Activated naive CD4-positive, alpha-beta T cell treated with anti-CD3 and anti-CD28 coated beads, Interleukin-2, amount 50 U/mL, for 72 hours (primary cell): ENCODE measurements at regions not wholly inside any gene's neighbourhood (a gene's known extent, or its start where the extent isn't known, plus 50 kb on each side); places are given as distances from the start of the nearest gene placed in this dataset.

Experiments used
- ATAC-seq, 2 donors: fragments of 150-1000 bp; cut with Tn5 transposase; 2 replicates each; pipeline ENCODE4 v1.10.0; 2021; ENCODE audit warnings: mild to moderate bottlenecking in 2 of 2, moderate library complexity in 2 of 2
- DNase-seq, 2 donors: peaks; one replicate each; pipeline ENCODE4 v3.0.0; 2021 to 2022; ENCODE audit warnings: low spot score in 2 of 2
- H3K27ac Mint-ChIP-seq, 2 donors: one replicate each; pipeline ENCODE4 v1.8.0; 2022; ENCODE audit warnings: mild to moderate bottlenecking in 2 of 2, mixed read lengths in 2 of 2
- H3K36me3 Mint-ChIP-seq, 2 donors: one replicate each; pipeline ENCODE4 v1.8.0; 2022; ENCODE audit warnings: mixed read lengths in 2 of 2
- H3K9me3 Mint-ChIP-seq, 2 donors: one replicate each; pipeline ENCODE4 v1.8.0; 2022; ENCODE audit warnings: mixed read lengths in 2 of 2

DNA sequence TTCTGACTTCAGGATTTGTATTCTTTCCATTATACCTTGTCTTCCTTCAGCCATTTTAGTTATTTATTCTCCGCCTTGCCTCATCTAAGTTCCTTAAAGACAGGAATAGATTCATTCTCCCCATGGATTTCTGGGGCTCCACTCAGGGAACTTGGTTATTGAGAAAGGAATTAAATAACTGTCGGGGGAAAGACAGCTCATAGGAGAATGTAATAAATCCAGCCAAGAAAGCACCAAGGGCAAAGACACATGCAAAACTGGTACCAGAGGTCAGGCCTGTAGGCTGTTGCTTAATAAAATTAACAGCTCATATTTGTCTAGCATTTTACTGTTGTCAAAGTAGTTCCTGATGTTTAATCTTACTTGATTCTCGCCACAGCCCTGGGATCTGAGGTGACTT, 357.2 kb downstream of the TMEM38B start:
- Mint-ChIP-seq H3K9me3 (peaks cover 11 to 15% of the 10 kb centered on the region in 2 donors), H3K36me3 (peaks cover 4 to 6% of the 10 kb centered on the region in 2 donors), H3K27ac (no peak overlapping the region)
- ATAC-seq (no peak), DNase-seq (no peak)

DNA sequence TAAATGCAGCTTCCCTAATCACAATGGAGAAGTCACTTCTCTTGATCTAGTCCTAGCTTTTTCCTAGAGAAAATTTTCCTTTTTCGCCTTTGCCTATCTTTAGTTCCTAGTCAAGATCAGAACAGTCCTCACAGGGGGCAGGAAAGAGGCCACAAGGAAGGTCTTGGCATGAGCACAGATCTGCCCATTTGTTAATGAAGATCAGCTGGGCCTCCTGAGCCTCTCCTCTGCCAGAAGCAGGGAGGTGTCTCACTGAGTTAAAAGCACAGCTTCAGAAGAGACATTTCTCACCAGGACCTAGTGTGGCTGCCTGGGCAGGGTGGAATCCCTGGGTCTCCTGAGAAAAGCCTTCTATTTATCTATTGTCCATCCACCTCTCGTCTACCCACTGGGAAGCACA, 357.8 kb downstream of the TMEM38B start:
- Mint-ChIP-seq H3K9me3 (peaks cover 9 to 11% of the 10 kb centered on the region in 2 donors), H3K36me3 (peaks cover 4 to 6% of the 10 kb centered on the region in 2 donors), H3K27ac (no peak overlapping the region)
- ATAC-seq (no peak), DNase-seq (no peak)

DNA sequence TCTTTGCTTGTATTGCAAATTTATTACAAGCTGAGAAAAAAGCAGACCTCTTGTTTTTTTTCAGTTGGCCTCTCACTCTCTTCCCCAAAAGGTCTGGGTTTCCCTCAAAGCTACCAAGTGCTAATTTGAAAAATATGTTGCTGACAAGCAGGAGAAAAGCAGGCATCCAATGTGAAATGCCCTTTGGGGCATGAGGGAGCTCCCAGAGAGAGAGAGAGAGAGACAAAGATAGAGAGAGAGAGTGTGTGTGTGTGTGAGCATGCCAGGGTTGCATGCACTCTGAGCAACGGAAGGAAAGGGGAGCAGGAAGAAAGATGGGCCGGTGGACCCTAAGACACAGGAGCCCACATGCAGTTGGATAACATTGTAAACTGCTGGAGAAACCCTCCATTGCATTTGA, 358.4 kb downstream of the TMEM38B start:
- Mint-ChIP-seq H3K9me3 (peaks cover 7 to 11% of the 10 kb centered on the region in 2 donors), H3K36me3 (peaks cover 4 to 6% of the 10 kb centered on the region in 2 donors), H3K27ac (no peak overlapping the region)
- ATAC-seq: no peak
- DNase-seq: no peak

DNA sequence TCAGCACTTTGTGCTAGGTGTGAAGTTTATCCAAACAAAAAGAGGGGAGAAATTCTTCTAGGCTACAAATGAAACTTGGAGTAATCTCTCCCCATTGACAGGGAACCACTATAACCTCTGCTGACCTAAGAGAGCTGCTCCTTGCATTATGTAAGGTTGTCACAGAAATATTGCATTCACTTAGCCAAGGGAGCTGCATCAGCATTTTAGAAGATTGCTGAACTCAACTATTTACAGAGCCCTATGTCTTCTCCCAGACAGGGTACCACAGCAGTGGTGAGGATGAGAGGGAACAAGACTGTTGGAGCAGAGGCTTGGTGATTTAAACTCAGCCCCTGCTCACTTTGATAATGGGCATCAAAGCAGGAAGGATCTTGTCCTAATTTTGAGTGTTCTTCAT, 362.0 kb downstream of the TMEM38B start:
- H3K9me3 Mint-ChIP-seq: peaks cover 7 to 11% of the 10 kb centered on the region in 2 donors
- DNase-seq: no peak
- ATAC-seq: no peak
- no peak overlapping the region for H3K27ac Mint-ChIP-seq
- peaks cover 4 to 6% of the 10 kb centered on the region in 2 donors for H3K36me3 Mint-ChIP-seq

DNA sequence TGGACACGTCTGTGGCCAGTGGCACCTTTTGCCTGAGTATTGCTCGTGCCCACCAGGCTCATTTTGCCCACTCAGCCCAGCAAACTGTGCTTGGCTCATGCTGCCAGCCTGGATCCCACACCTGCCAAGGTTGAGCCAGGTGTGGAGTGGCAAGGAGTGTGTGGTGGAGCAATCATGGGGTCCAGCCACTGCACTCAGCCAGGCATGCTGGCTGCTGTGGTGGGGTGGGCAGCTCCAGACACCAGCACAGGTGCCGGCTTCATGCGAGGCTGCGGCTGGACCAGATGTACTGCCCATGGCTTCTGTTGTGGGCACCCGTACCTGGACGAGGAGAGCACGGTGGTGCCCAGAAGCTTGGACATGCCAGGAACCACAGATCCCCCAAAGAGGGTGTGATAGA, 364.1 kb downstream of the TMEM38B start:
- ATAC-seq (no peak), DNase-seq (no peak)
- no peak overlapping the region for H3K27ac Mint-ChIP-seq
- peaks cover 7 to 11% of the 10 kb centered on the region in 2 donors for H3K9me3 Mint-ChIP-seq
- H3K36me3 Mint-ChIP-seq: peaks cover 4 to 6% of the 10 kb centered on the region in 2 donors

DNA sequence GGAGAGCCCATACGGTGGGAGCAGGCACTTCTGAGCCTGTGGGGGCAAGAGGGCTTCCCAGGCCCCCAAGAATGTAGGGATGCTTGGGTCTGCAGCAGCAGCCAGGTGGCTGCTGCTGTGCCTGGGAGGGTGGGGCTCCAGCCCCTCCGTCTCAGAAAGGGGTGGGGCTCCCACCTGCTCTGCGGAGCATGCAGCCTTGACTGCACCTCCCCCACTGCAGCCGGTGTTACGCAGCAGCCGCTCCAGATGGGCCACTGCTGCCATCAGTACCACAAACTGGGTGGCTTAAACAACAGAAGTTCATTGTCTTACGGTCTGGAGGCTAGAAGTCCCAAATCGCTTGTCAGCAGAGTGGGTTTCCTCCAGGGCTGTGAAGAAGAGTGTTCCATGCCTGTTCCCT, 365.5 kb downstream of the TMEM38B start:
- Mint-ChIP-seq H3K9me3 (peaks cover under 1 to 7% of the 10 kb centered on the region in 2 donors), H3K27ac (no peak overlapping the region), H3K36me3 (peaks cover 1 to 2% of the 10 kb centered on the region in 2 donors)
- no peak for ATAC-seq
- no peak for DNase-seq

DNA sequence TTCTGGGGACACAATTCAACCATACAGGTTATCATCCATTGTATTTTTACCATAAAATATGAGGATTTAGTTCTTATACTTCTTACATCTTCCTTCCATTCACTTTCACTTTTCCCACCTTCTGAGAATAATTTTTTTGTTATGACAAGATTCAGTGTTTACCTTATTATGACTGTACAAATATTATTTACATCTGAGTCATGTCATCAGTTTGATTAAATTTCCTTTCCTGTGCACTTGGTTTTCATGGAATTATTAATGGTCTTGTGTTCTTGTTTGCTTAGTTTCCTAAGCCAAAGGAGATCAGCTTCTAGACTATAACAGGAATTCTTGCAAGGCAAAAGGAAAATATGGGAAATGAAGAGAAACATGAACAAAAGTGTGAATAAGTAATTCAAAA, 366.5 kb downstream of the TMEM38B start:
- no peak for ATAC-seq
- Mint-ChIP-seq H3K27ac (no peak overlapping the region), H3K36me3 (no peaks in the 10 kb centered on the region), H3K9me3 (peaks cover 0 to 3% of the 10 kb centered on the region in 2 donors)
- no peak for DNase-seq

DNA sequence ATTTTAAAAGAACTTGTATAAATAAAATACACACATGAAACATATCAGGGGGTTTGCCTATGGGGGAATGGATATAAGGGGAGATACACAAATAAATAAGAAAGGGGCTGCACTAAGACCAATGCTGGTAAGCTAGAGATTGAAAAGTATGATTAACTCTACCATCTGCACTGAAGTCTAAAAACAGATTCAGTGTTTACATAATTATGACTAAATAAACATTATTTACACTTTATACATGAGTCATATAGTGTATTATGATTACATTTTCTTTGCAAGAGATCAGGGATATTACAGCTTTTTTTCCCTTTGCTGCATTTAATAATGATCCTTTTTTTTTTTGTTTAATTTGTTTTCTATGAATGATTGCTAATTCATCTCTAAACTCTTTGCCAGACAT, 367.9 kb downstream of the TMEM38B start:
- Mint-ChIP-seq H3K9me3 (no peaks in the 10 kb centered on the region), H3K27ac (no peak overlapping the region), H3K36me3 (no peaks in the 10 kb centered on the region)
- DNase-seq: no peak
- ATAC-seq: no peak

DNA sequence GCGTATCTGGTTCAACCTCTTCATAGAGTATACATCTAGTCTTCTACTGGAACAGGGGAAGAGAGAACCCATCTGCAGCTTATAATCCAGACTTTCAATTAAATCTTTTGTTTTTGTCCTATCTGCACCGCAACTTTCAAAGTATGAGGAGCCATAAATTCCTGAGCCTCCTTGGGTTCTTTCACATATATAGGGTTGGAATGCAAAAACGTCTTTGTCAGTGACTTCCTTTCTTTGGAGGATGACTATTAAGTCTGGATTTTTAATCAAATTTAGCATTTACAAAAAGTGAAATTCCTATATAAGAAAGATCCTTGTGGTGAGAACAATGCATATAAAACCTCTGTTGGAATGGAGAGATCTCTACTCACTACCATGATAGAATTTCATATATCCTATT, 370.8 kb downstream of the TMEM38B start:
- ATAC-seq: no peak
- Mint-ChIP-seq H3K27ac (no peak overlapping the region), H3K36me3 (no peaks in the 10 kb centered on the region), H3K9me3 (peaks cover 0 to 5% of the 10 kb centered on the region in 2 donors)
- no peak for DNase-seq

DNA sequence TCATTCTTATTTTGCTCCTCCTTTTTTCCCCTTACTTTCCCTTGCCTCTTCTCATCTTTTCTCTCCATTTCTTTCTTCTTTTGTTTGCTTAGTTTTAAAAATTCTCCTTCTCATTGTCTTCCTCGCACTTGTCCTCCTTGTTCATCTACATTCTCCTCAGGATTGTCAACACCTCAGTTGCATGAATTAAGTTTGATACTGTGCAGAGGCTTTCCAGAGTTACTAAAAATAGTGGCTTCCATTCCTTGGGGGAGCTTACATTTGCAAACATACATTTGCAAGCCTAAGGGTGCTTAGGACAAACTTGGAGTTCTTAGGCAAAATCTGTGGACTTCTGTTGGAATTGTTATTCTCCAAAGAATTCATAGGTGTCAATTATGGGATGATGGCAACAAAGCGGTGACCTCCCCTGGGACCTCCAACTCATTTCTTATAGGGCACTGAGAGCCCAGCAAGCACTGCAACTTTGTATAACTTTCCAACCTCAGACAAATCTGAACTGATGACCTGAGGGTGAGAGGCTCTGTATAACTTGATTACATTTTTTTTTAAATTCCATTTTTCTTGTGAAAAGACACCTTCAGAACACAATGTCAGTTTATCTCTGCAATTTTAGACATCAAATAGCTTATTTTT, 371.4 kb downstream of the TMEM38B start:
- DNase-seq (no peak), ATAC-seq (no peak)
- Mint-ChIP-seq H3K9me3 (peaks cover 0 to 5% of the 10 kb centered on the region in 2 donors), H3K36me3 (no peaks in the 10 kb centered on the region), H3K27ac (no peak overlapping the region)

DNA sequence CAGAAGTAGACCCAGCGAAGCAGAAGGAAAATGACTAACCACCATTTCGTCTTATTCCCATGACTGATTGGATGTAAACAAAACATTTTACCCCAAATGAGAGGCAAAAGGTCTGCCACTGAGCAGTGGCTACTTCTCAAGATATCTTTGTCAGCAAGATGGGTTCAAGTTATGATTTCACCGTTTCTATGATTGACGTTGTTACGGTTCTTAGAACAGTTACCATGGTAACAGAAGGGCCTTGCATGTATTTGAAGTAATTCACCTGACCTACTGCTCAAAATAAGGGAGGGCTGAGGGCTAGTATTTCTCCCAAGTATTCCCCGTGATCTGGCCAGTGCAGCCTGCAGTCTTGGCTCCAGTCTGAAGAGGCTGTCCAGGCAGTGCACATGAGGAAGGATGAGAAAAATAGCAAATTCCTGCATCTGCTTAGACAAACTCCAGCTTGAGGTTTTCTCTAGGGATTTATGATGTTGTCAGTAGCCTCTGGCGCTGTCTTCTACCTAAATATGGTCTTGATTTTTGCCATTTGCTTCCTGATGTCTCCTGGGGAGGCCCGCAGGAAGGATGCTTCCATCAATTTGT, 372.7 kb downstream of the TMEM38B start:
- H3K9me3 Mint-ChIP-seq: peaks cover 0 to 5% of the 10 kb centered on the region in 2 donors
- no peak overlapping the region for H3K27ac Mint-ChIP-seq
- no peak for ATAC-seq
- DNase-seq: no peak
- no peaks in the 10 kb centered on the region for H3K36me3 Mint-ChIP-seq

DNA sequence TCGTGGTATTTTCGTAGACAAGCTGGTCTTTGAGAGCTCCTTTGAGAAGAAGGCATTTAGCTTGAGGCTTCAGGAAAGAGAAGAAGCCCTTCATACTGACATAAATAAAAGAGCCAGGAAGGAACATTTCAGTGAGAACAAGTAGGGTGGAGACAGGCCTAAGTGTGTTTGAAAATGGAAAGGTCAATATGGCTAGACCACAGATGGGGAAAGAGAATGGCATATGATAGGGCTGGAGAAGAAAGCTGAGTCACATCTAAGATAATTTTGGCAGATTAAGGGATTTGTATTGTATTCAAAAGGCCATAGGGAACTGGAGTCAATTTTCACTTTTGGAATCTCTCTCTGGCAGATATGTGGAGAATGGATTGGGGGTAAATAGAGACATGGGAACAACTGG, 374.9 kb downstream of the TMEM38B start:
- Mint-ChIP-seq H3K36me3 (no peaks in the 10 kb centered on the region), H3K9me3 (peaks cover 0 to 5% of the 10 kb centered on the region in 2 donors), H3K27ac (no peak overlapping the region)
- DNase-seq (no peak), ATAC-seq (no peak)

DNA sequence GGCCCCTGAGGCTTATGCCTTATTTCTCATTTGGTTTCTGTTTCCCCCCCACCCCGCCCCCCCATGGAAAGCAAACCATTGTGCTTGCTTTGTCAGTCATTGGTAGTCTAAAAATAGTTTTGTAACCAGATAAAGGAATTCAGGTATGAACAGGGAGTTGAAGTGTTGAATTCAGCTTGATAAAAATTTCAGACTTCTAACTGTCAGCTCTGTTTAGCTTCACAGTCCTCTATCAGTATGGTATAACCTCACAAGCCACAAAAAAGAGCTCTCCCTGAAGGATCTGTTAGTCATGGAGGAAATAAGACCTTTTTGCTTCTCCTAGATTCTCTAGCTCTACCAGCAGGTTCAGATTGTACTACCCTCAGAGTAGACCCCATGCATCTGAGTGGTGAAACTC, 378.1 kb downstream of the TMEM38B start:
- no peak overlapping the region for H3K27ac Mint-ChIP-seq
- no peaks in the 10 kb centered on the region for H3K36me3 Mint-ChIP-seq
- DNase-seq: no peak
- ATAC-seq: no peak
- peaks cover 0 to 8% of the 10 kb centered on the region in 2 donors for H3K9me3 Mint-ChIP-seq

DNA sequence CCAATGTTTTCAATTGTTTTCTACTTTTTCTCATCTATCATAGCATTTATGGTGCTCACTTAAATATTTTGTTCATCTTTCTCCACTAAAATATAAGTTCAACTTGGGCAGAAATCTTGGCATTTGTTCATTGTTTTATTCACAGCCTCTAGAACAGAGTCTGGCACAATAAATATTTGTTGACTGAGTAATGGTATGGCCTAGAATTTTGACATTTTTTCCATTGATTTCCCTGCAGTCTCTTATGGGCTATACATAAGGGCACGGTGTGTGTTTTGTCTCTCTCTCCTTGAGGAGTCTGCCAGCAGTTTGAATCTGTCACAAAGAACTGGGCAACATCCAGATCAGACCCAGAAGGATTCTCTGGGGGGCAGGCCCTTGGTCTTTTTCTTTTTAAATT, 379.7 kb downstream of the TMEM38B start:
- no peak for ATAC-seq
- no peak overlapping the region for H3K27ac Mint-ChIP-seq
- no peak for DNase-seq
- no peaks in the 10 kb centered on the region for H3K36me3 Mint-ChIP-seq
- peaks cover 0 to 3% of the 10 kb centered on the region in 2 donors for H3K9me3 Mint-ChIP-seq

DNA sequence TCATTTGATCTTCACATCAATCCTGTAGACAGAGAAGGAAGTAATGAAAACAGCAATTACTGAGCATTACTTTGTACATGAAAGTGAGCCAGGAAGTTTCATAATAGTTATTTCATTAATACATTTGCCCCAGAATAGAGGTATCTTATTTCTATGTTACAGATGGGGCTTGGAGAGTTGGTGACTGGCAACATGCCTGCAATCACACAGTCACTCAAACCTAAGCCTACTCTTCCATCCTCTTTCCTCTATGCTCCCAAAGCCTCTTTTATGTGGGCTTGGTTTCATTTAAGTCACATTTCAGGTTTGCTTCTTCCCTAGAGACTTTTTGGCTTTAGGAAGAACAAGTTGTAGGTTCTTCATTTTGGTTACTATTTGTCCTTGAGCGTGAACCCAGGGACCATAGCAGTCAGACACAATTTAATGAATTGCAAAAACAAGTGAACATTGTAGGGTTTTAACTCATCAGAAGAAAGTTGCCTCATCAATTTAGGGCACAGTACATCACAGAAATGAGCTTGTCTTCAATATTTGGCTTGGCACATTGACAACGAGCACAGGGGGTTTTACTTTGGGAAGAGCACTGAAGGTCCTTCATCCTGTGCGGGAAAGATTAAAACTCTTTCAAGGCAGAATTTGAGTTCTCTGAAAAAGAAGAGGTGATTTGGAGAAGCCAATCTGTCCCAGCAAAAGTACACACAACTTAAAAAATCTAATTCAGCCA, 381.1 kb downstream of the TMEM38B start:
- Mint-ChIP-seq H3K36me3 (no peaks in the 10 kb centered on the region), H3K9me3 (peaks cover 0 to 3% of the 10 kb centered on the region in 2 donors), H3K27ac (no peak overlapping the region)
- ATAC-seq (no peak), DNase-seq (no peak)

DNA sequence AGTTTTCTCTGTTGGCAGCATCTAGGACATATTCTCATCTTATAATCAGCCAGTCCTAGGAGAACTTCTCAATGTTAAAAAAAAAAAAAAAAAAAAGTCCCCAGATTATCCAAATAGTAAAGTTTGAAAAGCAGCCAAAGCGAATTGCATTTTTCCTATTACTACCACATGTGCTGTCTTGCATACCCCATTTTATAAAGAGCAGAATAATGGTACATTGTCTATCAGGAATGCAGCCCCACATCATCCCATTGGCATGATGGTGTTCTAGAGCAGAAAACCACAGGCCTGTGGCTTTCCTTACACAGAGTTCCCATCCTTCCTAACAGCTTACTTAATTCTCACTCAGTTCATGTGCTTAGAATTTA, 381.6 kb downstream of the TMEM38B start:
- H3K36me3 Mint-ChIP-seq: no peaks in the 10 kb centered on the region
- DNase-seq: no peak
- peaks cover 0 to 3% of the 10 kb centered on the region in 2 donors for H3K9me3 Mint-ChIP-seq
- no peak for ATAC-seq
- H3K27ac Mint-ChIP-seq: no peak overlapping the region

DNA sequence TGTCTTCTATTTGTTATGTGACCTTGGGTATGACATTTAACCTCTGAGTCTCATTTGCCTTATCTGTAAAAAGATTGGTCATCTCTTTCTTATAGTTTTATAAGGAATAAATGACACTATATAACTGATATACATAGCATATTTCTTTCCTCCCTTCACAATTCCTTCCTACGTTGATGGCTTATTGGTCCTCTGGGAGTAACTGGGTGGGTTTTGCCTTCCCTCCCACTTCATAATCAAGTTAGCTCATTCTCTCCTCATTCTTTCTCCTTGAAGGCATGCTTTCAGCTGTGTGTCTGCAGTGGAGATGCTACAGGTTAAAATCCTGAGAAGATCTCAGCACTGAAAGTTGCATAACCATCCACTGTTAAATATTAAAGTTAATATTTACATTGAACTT, 382.4 kb downstream of the TMEM38B start:
- Mint-ChIP-seq H3K27ac (no peak overlapping the region), H3K36me3 (no peaks in the 10 kb centered on the region), H3K9me3 (peaks cover 0 to 7% of the 10 kb centered on the region in 2 donors)
- ATAC-seq (no peak), DNase-seq (no peak)

DNA sequence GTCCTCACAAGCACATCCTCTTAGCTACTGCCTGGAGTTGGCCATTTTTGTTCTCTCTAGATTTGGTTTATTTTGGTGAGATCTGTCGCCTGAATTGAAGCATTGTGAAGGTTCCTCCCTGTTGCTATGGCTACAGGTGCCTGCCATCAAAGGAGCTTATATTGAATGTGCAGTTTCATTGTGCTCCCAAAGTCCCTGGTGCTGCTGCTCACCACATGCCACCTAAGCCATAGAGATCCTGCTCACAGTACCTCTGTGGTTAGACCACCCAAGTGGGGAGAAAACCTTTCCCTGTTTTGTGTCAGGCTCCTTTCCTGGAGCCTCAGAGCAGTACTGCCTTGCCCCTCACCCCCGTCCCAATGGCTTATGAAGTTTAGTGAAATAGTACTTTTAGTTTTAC, 383.4 kb downstream of the TMEM38B start:
- H3K9me3 Mint-ChIP-seq: peaks cover 0 to 7% of the 10 kb centered on the region in 2 donors
- H3K27ac Mint-ChIP-seq: no peak overlapping the region
- DNase-seq: no peak
- H3K36me3 Mint-ChIP-seq: no peaks in the 10 kb centered on the region
- no peak for ATAC-seq
